IMR-90 (cell line): ENCODE measurements at regions not wholly inside any gene's neighbourhood (a gene's known extent, or its start where the extent isn't known, plus 50 kb on each side); places are given as distances from the start of the nearest gene placed in this dataset.

Source experiments
- ATAC-seq: fragments of 200-7000 bp; cut with Tn5 transposase; 2 replicates; pipeline ENCODE4 v1.9.1; 2020; ENCODE audit warnings: low read depth, mild to moderate bottlenecking, moderate library complexity
- BruUV-seq: library from RNA; stranded (reverse); fragments of 400-500 nt; replicated peaks from 2 replicates; lab custom pipeline; 2021; lab: Mats Ljungman, UMichigan
- CTCF ChIA-PET: fragments of 300-600 bp; formaldehyde crosslinking; extraction: SDS; loops from one replicate; lab custom pipeline; 2021; ENCODE audit warnings: antibody characterized with exemption; lab: Yijun Ruan, JAX
- POLR2A ChIA-PET: fragments of 300-600 bp; sonication (Branson Sonifier 250); formaldehyde crosslinking; loops from one replicate; lab custom pipeline; 2022; ENCODE audit warnings: antibody characterized with exemption; ENCODE audit not compliant: unreplicated experiment; lab: Charles Lee
- DNase-seq: peaks from one replicate; pipeline ENCODE4 v3.0.0; 2013
- H2AFZ ChIP-seq: replicated peaks from 2 replicates; pipeline ENCODE3; 2013; ENCODE audit warnings: low read length, mild to moderate bottlenecking; ENCODE audit not compliant: poor library complexity
- H2AK5ac ChIP-seq: 2 replicates; pipeline ENCODE4 v1.6.1; 2013; ENCODE audit warnings: low read depth, low read length, inconsistent platforms
- H2AK9ac ChIP-seq: replicated peaks from 2 replicates; pipeline ENCODE3; 2013; ENCODE audit warnings: mild to moderate bottlenecking, low read depth, low read length, moderate library complexity; ENCODE audit not compliant: poor library complexity
- H2BK120ac ChIP-seq: 2 replicates; pipeline ENCODE4 v1.6.1; 2013; ENCODE audit warnings: low read depth, low read length, inconsistent platforms
- H2BK15ac ChIP-seq: 3 replicates; pipeline ENCODE4 v1.6.1; 2013; ENCODE audit warnings: low read depth, low read length, inconsistent platforms
- H2BK20ac ChIP-seq: 2 replicates; pipeline ENCODE4 v1.6.1; 2013; ENCODE audit warnings: low read depth, mild to moderate bottlenecking, inconsistent platforms, low read length, moderate library complexity
- H2BK5ac ChIP-seq: 2 replicates; pipeline ENCODE4 v1.6.1; 2013; ENCODE audit warnings: mild to moderate bottlenecking, low read depth, low read length, inconsistent platforms; ENCODE audit not compliant: poor library complexity, severe bottlenecking
- H3K14ac ChIP-seq: replicated peaks from 2 replicates; pipeline ENCODE4 v1.6.1; 2013; ENCODE audit warnings: low read depth, low read length, inconsistent platforms
- H3K18ac ChIP-seq: 2 replicates; pipeline ENCODE4 v1.6.1; 2013; ENCODE audit warnings: low read depth, low read length, control low read depth
- H3K23ac ChIP-seq: 2 replicates; pipeline ENCODE4 v1.6.1; 2013; ENCODE audit warnings: low read depth, low read length, inconsistent platforms
- H3K27ac ChIP-seq: 2 replicates; pipeline ENCODE4 v1.5.1; 2013; ENCODE audit warnings: mild to moderate bottlenecking, control low read depth, low read length; ENCODE audit not compliant: insufficient read depth
- H3K27me3 ChIP-seq: 2 replicates; pipeline ENCODE4 v1.6.1; 2013; ENCODE audit warnings: low read length; ENCODE audit not compliant: control insufficient read depth, insufficient read depth
- H3K36me3 ChIP-seq: 2 replicates; pipeline ENCODE4 v1.6.1; 2013; ENCODE audit warnings: low read length, mixed read lengths; ENCODE audit not compliant: control insufficient read depth, insufficient read depth
- H3K4ac ChIP-seq: 2 replicates; pipeline ENCODE4 v1.6.1; 2013; ENCODE audit warnings: low read depth, low read length, inconsistent platforms
- H3K4me1 ChIP-seq: 2 replicates; pipeline ENCODE4 v1.6.1; 2013; ENCODE audit warnings: low read length, mixed read lengths; ENCODE audit not compliant: control insufficient read depth, insufficient read depth
- H3K4me2 ChIP-seq: 2 replicates; pipeline ENCODE4 v1.6.1; 2013; ENCODE audit warnings: low read depth, mild to moderate bottlenecking, control low read depth, low read length, moderate library complexity
- H3K4me3 ChIP-seq: 2 replicates; pipeline ENCODE4 v1.5.1; 2013; ENCODE audit warnings: low read depth, mild to moderate bottlenecking, control low read depth, low read length, moderate library complexity; ENCODE audit not compliant: insufficient read depth
- H3K56ac ChIP-seq: 2 replicates; pipeline ENCODE4 v1.6.1; 2013; ENCODE audit warnings: low read length, inconsistent platforms; ENCODE audit not compliant: insufficient read depth; ENCODE audit errors: extremely low read depth
- H3K79me1 ChIP-seq, 2 experiments: 2 replicates each; pipeline ENCODE4 v1.6.1; 2013; ENCODE audit warnings: low read length in 2 of 2, inconsistent platforms in 1 of 2, low read depth in 1 of 2
- H3K9ac ChIP-seq: 2 replicates; pipeline ENCODE4 v1.6.1; 2013; ENCODE audit warnings: low read depth, low read length, control low read depth
- H3K9me1 ChIP-seq: 2 replicates; pipeline ENCODE4 v1.6.1; 2013; ENCODE audit warnings: low read length, inconsistent platforms; ENCODE audit not compliant: insufficient read depth
- H3K9me3 ChIP-seq: 2 replicates; pipeline ENCODE4 v1.6.1; 2013; ENCODE audit warnings: low read length; ENCODE audit not compliant: control insufficient read depth, insufficient read depth
- H4K20me1 ChIP-seq: 2 replicates; pipeline ENCODE4 v1.6.1; 2013; ENCODE audit warnings: low read length, inconsistent platforms; ENCODE audit not compliant: insufficient read depth
- H4K5ac ChIP-seq: 2 replicates; pipeline ENCODE4 v1.6.1; 2013; ENCODE audit warnings: mild to moderate bottlenecking, low read depth, low read length, control low read depth
- H4K8ac ChIP-seq, 2 experiments: 2 replicates each; pipeline ENCODE4 v1.6.1; 2013; ENCODE audit warnings: low read depth in 2 of 2, low read length in 2 of 2, control low read depth in 1 of 2, inconsistent platforms in 1 of 2
- H4K91ac ChIP-seq: 2 replicates; pipeline ENCODE4 v1.6.1; 2013; ENCODE audit warnings: low read depth, low read length, inconsistent platforms; ENCODE audit not compliant: insufficient read depth
- BHLHE40 ChIP-seq: fragments of 150-350 bp; IDR thresholded peaks from 2 replicates; pipeline ENCODE4 v1.6.1; 2016; ENCODE audit warnings: mild to moderate bottlenecking, low read depth, low read length
- CEBPB ChIP-seq: IDR thresholded peaks from 2 replicates; pipeline ENCODE4 v1.6.1; 2012; ENCODE audit warnings: low read depth, low read length, improper control_type of control experiment
- CHD1 ChIP-seq: IDR thresholded peaks from 2 replicates; pipeline ENCODE4 v1.6.1; 2012; ENCODE audit warnings: low read depth, low read length, improper control_type of control experiment
- FOS ChIP-seq: fragments of 150-350 bp; IDR thresholded peaks from 2 replicates; pipeline ENCODE4 v1.6.1; 2016; ENCODE audit warnings: low read depth, low read length
- MAFK ChIP-seq: IDR thresholded peaks from 2 replicates; pipeline ENCODE4 v1.6.1; 2012; ENCODE audit warnings: low read depth, low read length, improper control_type of control experiment
- MAZ ChIP-seq: IDR thresholded peaks from 2 replicates; pipeline ENCODE4 v1.6.1; 2012; ENCODE audit warnings: low read depth, mild to moderate bottlenecking, low read length, improper control_type of control experiment, moderate library complexity, borderline replicate concordance
- MXI1 ChIP-seq: IDR thresholded peaks from 2 replicates; pipeline ENCODE4 v1.6.1; 2012; ENCODE audit warnings: low read depth, mild to moderate bottlenecking, low read length, moderate library complexity, borderline replicate concordance
- NFE2L2 ChIP-seq: fragments of 150-350 bp; IDR thresholded peaks from 2 replicates; pipeline ENCODE4 v1.6.1; 2016; ENCODE audit warnings: low read depth, mild to moderate bottlenecking, low read length
- POLR2A ChIP-seq: IDR thresholded peaks from 2 replicates; pipeline ENCODE4 v1.6.1; 2012; ENCODE audit warnings: mild to moderate bottlenecking, low read depth, low read length
- RAD21 ChIP-seq: IDR thresholded peaks from 2 replicates; pipeline ENCODE4 v1.6.1; 2012; ENCODE audit warnings: low read length, improper control_type of control experiment
- RCOR1 ChIP-seq: IDR thresholded peaks from 2 replicates; pipeline ENCODE4 v1.6.1; 2012; ENCODE audit warnings: mild to moderate bottlenecking, low read length, improper control_type of control experiment; ENCODE audit not compliant: insufficient replicate concordance
- RFX5 ChIP-seq: IDR thresholded peaks from 2 replicates; pipeline ENCODE4 v1.8.0; 2012; ENCODE audit warnings: low read depth, mild to moderate bottlenecking, low read length, moderate library complexity
- SMC3 ChIP-seq: fragments of 150-350 bp; IDR thresholded peaks from 2 replicates; pipeline ENCODE4 v1.6.1; 2016; ENCODE audit warnings: low read depth, mild to moderate bottlenecking, antibody characterized with exemption, low read length, moderate library complexity
- WGBS, 2 experiments: methylation state at CpG; one replicate each; pipeline versions ENCODE4 v1.1.5 to v1.1.7; 2013; ENCODE audit warnings: missing lambda C conversion rate in 2 of 2; ENCODE audit not compliant: insufficient read length in 1 of 2; ENCODE audit errors: extremely low coverage in 2 of 2; 5-methylcytosine and 5-hydroxymethylcytosine counted together
- dilution Hi-C: fragments of 300-500 bp; cut with HindIII; formaldehyde crosslinking; loops from one replicate; pipeline ENCODE4 v1.14.3; 2018; ENCODE audit warnings: low sequenced_read_pairs; ENCODE audit not compliant: unreplicated experiment
- in situ Hi-C: fragments of 300-500 bp; cut with MboI; formaldehyde crosslinking; loops from 3 replicates; pipeline ENCODE4 v1.14.3; 2019; ENCODE audit warnings: low sequenced_read_pairs, inconsistent platforms, mixed read lengths
- intact Hi-C: fragments of 100-400 bp; cut with micrococcal nuclease; formaldehyde crosslinking; loops from 2 replicates; pipeline ENCODE4 v1.10.0; 2022
- TF ChIP-seq, protein P1 (sequence below): conservative IDR thresholded peaks from 2 replicates; pipeline ENCODE4 v1.5.1; 2012; ENCODE audit warnings: mild to moderate bottlenecking, low read depth, low read length, improper control_type of control experiment
- TF ChIP-seq, protein P2 (sequence below): fragments of 150-350 bp; IDR thresholded peaks from 2 replicates; pipeline ENCODE4 v1.6.1; 2017; ENCODE audit warnings: mild to moderate bottlenecking, antibody characterized with exemption, low read length, low read depth
- TF ChIP-seq, protein P3 (sequence below): fragments of 150-350 bp; IDR thresholded peaks from 2 replicates; pipeline ENCODE4 v1.6.1; 2016; ENCODE audit warnings: low read depth, mild to moderate bottlenecking, low read length, moderate library complexity, borderline replicate concordance

DNA sequence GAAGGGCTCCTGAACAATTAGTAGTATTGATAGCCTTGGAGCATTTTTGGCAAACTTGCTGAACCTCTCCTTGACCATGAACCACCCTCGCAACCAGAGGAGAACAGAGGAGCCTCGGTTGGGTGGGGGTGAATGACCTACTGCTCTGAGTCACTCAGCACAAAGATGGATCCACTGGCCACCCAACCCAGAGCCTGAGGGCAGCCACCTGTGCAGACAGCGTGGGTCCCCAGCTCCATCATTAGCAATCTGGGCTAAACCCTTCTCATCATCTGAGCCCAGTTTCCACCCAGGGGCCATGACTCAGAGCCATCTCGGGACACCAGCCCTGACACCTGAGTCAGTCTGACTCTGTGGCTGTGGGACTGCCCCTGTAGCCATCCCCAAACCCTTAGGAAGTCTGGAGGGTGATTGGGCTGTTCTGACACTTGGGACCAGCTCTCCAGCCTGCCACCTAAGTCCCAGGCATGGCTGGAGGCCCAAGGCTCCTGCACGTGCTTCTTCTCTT lies 171.8 kb upstream of the GPR26 start:
- Histone ChIP-seq H3K27ac (no peak overlapping the region), H4K5ac (no peak overlapping the region), H3K4ac (no peak overlapping the region), H3K79me1 (no peaks in the 10 kb centered on the region), H3K56ac (no peak overlapping the region), H3K27me3 (no peaks in the 10 kb centered on the region), H3K9me3 (peaks cover 42% of the 10 kb centered on the region), H2BK120ac (no peak overlapping the region), H2BK20ac (no peak overlapping the region), H4K20me1 (no peaks in the 10 kb centered on the region), H3K18ac (no peak overlapping the region), H3K4me3 (no peak overlapping the region), H3K9me1 (no peaks in the 10 kb centered on the region), H2AFZ (no peak overlapping the region), H3K23ac (no peak overlapping the region), H3K36me3 (no peaks in the 10 kb centered on the region), H3K9ac (no peak overlapping the region), H2AK9ac (no peak overlapping the region), H4K8ac (no peak overlapping the region), H2AK5ac (no peak overlapping the region), H3K14ac (no peak overlapping the region), H2BK5ac (no peak overlapping the region), H3K4me2 (no peak overlapping the region), H2BK15ac (no peak overlapping the region), H3K4me1 (no peaks in the 10 kb centered on the region), H4K91ac (no peak overlapping the region)
- BruUV-seq = no TSS peak
- ChIA-PET POLR2A (no interaction called here), CTCF (no interaction called here)
- no CpG with 5 or more reads among the region's 5 CpGs for whole genome bisulfite sequencing, 2 experiments
- dilution Hi-C loops = no loop called here
- intact Hi-C loops = no loop called here
- in situ Hi-C loops = no loop called here
- no peak for DNase-seq
- TF ChIP-seq BHLHE40 (no peak), SMC3 (no peak), FOS (no peak), POLR2A (no peak), MAZ (no peak), MAFK (no peak), CEBPB (no peak), MXI1 (no peak), NFE2L2 (no peak), RCOR1 (no peak), RFX5 (no peak), RAD21 (no peak), CHD1 (no peak)
- TF ChIP-seq, protein P1, sequence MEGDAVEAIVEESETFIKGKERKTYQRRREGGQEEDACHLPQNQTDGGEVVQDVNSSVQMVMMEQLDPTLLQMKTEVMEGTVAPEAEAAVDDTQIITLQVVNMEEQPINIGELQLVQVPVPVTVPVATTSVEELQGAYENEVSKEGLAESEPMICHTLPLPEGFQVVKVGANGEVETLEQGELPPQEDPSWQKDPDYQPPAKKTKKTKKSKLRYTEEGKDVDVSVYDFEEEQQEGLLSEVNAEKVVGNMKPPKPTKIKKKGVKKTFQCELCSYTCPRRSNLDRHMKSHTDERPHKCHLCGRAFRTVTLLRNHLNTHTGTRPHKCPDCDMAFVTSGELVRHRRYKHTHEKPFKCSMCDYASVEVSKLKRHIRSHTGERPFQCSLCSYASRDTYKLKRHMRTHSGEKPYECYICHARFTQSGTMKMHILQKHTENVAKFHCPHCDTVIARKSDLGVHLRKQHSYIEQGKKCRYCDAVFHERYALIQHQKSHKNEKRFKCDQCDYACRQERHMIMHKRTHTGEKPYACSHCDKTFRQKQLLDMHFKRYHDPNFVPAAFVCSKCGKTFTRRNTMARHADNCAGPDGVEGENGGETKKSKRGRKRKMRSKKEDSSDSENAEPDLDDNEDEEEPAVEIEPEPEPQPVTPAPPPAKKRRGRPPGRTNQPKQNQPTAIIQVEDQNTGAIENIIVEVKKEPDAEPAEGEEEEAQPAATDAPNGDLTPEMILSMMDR = no peak
- TF ChIP-seq, protein P2, sequence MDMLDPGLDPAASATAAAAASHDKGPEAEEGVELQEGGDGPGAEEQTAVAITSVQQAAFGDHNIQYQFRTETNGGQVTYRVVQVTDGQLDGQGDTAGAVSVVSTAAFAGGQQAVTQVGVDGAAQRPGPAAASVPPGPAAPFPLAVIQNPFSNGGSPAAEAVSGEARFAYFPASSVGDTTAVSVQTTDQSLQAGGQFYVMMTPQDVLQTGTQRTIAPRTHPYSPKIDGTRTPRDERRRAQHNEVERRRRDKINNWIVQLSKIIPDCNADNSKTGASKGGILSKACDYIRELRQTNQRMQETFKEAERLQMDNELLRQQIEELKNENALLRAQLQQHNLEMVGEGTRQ = no peak
- TF ChIP-seq, protein P3, sequence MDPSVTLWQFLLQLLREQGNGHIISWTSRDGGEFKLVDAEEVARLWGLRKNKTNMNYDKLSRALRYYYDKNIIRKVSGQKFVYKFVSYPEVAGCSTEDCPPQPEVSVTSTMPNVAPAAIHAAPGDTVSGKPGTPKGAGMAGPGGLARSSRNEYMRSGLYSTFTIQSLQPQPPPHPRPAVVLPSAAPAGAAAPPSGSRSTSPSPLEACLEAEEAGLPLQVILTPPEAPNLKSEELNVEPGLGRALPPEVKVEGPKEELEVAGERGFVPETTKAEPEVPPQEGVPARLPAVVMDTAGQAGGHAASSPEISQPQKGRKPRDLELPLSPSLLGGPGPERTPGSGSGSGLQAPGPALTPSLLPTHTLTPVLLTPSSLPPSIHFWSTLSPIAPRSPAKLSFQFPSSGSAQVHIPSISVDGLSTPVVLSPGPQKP = no peak
- ATAC-seq = no peak
